ENCODE measurements at regions not wholly inside any gene's neighbourhood (a gene's known extent, or its start where the extent isn't known, plus 50 kb on each side); places are given as distances from the start of the nearest gene placed in this dataset.

GRCh38 chr1:199855580-199855979, 171.9 kb upstream of the NR5A2 start:
- no peak for DNase-seq (ENCODE audit: low read depth)

DNA sequence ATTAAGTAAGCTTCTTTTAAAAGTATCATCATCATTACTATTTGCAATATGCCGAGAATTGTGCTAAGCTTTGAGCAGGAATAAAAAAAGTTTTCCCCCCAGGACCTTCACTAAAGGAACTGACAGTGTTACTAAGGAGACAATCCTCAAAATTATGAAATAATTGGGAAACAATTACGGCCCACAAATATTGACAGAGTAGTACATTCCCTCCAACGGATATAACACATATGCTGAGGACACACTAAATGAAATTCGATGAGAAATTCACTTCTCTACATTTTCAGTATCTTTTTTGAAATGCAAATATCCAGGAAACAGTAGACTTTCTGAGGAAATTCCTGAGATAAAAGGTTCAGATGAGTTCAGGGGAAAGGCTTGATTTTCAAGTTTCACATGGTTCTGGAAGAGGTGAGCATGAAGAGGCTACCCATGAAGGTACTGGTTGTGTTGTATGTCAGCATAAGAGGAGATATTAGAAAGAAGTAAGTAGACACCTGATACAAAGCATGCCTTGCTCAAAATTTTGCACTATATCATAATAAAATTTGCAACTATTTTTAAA, 171.2 kb upstream of the NR5A2 start:
- DNase-seq (ENCODE audit: low read depth): no peak

DNA sequence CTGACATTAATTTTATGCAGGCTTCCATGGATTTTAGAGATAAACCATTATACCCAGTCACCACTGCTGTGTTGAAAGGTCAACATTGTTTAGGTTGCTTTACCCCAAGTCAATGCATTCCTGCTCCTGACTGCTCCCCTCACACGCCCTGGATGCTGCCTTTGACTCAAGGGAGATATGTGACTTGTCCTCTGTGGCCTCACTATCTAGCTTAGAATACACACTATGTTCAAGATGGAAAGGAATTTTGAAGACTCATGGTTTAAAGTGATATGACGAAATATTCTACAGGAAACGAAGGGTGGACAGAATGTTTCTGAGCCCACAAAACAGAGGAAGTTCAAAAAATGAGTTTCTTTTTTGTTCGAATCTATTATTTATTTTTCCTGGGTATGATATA, 170.4 kb upstream of the NR5A2 start:
- peak; percentile 21 for DNase-seq (ENCODE audit: low read depth)

GRCh38 chr1:199857516-199857915, 170.0 kb upstream of the NR5A2 start:
- DNase-seq (ENCODE audit: low read depth): no peak

DNA sequence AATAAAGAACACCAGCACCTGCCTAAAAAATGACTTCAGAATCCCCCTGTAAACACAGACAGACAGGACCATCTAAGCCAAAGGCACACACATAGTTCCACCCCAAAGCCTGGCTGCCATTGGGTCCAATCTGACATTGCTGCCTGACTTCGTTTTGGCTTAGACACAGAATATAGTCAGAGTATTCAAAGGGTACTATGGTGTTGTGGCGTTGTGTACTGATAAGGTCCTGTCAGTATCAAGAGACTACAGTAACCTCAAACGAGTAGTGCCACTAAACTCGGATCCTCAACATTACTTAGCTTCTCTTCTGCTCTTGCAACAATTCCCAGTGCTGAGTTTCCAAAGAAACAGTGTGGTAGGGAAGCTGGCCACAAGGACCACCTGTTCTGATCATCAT, 169.3 kb upstream of the NR5A2 start:
- no peak for DNase-seq (ENCODE audit: low read depth)

GRCh38 chr1:199858856-199859255, 168.7 kb upstream of the NR5A2 start:
- DNase-seq (ENCODE audit: low read depth): no peak

GRCh38 chr1:199859491-199859933, 168.0 kb upstream of the NR5A2 start:
- DNase-seq (ENCODE audit: low read depth): peak; percentile 88

DNA sequence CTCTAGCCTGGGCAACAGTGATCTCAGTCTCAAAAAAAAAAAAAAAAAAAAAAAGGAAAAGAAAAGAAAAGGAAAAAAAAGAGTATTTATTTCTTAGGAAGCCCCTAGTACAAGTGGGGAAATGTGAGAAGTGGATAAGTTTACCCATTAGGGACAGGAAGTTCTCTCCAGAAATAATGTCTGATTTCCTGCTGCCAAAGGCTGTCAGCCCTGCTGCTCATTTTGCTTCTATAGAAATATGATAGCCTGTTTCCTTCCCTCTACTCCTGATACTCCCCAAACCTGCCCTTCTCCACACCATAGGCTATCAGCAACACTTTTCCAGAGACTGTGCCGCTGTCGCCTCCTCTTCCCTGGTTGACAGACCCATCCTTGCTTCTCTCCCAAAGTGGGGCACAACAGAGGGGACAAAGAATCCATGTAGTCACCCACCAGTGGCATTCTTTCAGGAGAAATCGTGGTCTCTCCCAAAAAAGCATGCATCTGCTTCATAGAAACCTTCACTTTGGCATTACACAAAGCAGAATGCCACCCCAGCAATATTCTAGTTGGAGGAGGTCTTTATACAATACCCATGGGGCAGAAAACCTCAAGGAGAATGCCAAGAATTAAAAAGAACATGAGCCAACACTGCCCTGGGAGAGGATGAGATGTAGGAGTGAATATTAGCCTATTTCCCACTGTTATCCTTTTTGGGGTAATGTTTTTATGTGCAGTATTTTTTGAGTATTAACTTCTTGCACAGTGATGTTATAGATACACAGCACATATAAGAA, 166.3 kb upstream of the NR5A2 start:
- peak; percentile 66 for DNase-seq (ENCODE audit: low read depth)

DNA sequence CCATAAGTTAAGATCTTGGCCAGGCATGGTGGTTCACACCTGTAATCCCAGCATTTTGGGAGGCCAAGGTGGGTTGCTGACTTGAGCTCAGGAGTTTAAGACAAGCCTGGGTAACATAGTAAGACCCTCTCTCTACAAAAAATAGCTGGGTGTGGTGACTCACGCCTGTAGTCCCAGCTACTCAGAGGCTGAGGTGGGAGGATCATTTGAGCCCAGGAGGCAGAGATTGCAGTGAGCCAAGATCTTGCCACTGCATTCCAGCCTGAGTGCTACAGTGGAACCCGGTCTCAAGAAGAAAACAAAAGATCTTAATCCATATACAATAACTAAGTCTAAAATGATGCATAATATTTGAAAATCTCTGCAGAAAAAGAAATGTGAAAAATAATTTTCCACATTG, 165.5 kb upstream of the NR5A2 start:
- no peak for DNase-seq (ENCODE audit: low read depth)

- no peak for DNase-seq (ENCODE audit: low read depth)
Observed at GRCh38 chr1:199866210-199866617, 161.3 kb upstream of the NR5A2 start.

DNA sequence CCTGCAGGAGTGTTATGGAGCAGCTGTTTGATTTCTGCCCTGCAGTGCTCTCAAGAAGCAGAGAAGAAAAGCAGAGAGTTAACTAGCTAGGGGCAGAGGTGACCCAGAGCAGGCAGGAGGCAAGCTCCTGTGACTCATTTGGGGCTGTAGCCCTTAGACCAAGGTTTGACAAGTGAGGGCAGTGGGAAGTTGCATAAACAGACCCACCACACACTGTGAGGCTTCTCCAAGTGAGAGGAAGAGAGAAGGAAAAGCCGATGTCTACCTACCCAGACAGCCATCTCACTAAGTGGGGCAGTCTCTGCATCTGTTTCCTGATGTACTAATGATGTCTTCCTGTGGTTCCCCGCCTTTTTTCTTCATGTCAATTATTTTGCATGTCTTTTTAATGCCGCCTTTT, 159.9 kb upstream of the NR5A2 start:
- no peak for DNase-seq (ENCODE audit: low read depth)

DNA sequence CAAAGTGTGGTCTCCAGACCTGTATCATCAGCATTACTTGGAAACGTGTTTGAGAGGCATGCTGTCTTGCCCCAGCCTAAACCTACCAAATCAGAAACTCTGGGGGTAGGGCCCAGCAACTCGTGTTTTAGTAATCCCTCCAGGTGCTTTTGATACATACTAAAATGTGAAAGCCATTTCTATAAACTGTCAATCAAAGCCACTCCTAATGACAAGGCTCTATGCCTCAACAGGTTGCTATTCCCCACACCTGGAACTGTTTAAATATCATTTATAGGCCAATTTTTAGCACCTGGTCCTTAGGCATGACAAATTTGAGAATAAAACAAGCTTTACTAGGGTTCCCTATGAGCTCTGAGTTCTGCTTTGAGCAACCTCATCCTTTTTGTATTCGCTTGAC, 158.7 kb upstream of the NR5A2 start:
- DNase-seq (ENCODE audit: low read depth): no peak

DNA sequence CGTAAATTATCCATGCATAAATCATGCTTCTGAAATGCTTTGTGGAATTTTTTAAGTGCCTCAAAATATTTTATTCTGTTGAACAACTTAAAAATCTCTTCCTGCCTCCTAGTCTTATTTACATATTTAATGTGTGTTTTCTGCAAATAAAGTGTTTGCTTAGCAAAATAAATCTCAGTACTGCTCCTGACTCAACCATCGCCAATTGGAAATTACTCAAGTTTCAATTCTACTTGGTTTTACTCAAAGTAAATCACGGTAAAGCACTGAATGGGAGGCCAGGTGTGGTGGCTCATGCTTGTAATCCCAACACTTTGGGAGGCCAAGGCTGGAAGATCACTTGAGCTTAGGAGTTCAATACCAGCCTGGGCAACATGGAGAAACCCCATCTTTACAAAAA, 152.2 kb upstream of the NR5A2 start:
- no peak for DNase-seq (ENCODE audit: low read depth)

DNA sequence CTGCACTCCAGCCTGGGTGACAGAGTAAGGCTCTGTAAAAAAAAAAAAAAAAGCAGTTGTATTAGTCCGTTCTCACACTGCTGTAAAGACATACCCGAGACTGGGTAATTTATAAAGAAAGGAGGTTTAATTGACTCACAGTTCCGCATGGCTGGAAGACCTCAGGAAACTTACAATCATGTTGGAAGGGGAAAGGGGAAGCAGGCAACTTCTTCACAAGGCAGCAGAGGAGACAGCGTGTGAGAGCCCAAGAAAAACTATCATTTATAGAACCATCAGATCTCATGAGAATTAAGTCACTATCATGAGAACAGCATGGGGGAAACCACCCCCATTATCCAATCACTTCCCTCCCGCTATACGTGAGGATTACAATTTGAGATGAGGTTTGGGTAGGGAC, 151.7 kb upstream of the NR5A2 start:
- DNase-seq (ENCODE audit: low read depth): no peak

- DNase-seq (ENCODE audit: low read depth): no peak
Observed at GRCh38 chr1:199877526-199878384, 149.8 kb upstream of the NR5A2 start.

GRCh38 chr1:199878823-199879222, 148.7 kb upstream of the NR5A2 start:
- no peak for DNase-seq (ENCODE audit: low read depth)

DNA sequence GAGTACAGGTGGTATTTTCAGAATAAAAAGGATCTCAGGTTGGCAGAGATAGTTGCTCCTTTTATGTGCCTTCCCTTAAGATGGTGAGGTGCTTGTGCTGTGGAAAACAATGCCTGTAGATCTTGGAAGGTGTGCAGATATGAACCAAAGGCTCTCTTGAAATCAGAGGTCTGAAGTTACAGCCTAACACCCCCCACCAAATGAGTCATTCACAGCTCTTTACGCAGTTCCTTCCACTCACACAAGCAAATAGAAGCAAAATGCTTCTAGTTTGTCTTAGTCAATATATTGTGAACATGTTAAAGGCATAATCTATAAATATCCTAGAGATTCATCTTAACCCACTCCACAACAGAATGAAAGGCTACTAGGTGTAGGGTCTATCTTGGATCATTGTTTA, 128.9 kb upstream of the NR5A2 start:
- DNase-seq (ENCODE audit: low read depth): no peak

DNA sequence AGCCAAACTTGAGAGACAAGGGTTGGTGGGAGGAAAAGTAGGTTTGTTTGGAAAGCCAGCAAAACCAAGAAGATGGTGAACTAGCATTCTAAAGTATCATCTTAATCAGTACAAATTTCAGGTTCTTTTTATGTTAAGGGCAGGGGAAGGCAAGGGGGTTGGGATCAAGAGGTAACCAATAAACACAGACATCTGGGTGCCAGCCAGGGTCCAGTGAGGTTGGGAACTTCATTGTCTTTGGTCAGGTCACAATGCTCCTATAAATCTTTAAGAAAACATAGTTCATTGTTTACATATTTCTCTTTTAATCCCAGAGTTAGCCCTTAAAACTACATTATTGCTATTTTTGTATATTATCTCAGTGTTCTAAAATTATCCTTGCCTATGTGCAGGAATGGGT, 126.2 kb upstream of the NR5A2 start:
- no peak for DNase-seq (ENCODE audit: low read depth)

DNA sequence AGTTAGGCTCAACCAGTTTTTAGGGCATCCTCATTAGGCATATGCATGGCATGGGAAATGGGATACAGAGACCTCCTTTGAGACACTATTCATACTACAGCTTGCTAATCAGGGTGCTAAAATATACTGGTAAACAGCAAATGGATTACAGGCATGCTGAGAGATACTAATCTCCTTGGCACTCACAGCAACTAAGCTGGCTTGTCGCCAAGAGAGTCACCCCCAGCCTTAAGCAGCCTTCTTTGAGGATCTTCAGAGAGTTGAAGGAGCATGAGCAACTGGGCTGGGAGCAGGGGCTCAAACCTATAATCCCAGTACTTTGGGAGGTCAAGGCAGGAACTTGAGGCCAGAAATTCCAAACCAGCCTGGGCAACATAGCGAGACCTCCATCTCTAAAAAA, 120.1 kb upstream of the NR5A2 start:
- no peak for DNase-seq (ENCODE audit: low read depth)

DNA sequence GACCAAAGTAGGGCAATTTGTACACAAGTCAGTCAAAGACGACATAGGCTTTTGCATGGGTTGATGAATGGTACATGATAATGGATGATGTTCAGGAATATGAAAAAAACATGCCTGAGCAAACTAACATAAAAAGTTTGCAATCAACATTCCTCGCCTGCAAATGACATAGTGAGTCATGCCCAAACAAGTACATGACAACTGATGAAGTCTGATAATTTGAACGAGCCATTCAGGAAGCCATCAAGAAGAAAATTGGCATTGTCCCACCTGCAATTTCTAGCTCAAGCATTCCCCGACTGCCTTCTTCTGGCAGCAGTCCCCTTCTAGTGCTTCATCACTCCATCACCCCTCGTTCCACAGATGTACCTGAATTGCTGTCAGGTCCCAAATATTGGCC, 118.4 kb upstream of the NR5A2 start:
- no peak for DNase-seq (ENCODE audit: low read depth)

GRCh38 chr1:199913318-199913717, 114.2 kb upstream of the NR5A2 start:
- DNase-seq (ENCODE audit: low read depth): no peak

GRCh38 chr1:199914546-199914945, 113.0 kb upstream of the NR5A2 start:
- no peak for DNase-seq (ENCODE audit: low read depth)

DNA sequence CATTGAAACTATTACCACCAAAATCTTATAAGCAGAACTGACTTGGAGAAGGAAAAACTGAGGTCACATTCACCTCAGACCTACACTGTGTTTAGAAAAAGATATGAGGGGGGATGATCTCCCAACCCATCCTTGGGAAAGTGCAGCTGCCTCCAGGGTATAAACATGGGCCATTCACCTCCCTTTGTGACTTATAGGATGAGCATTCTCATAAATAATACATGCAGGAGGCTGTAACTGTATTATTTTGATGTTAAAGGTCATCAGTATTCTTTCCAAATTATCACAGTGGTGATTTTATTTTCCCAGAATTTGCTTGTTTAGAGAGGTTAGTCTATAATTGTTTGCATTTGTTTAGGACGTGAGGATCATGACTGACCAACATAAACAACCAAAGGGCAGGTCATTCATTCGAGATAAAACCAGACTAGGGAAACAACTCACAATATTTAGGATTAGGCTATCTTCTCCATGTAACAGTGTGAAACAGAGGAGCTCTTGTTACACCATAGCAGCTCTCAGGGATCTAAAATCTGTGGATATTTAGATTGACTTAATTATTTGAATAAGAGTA, 109.2 kb upstream of the NR5A2 start:
- DNase-seq (ENCODE audit: low read depth): no peak

Measured in fibroblast of gingiva (primary cell).